Vagina (tissue), 2 donors: ENCODE measurements at regions not wholly inside any gene's neighbourhood (a gene's known extent, or its start where the extent isn't known, plus 50 kb on each side); places are given as distances from the start of the nearest gene placed in this dataset.

Source experiments
- DNase-seq, 2 donors: peaks; one replicate each; pipeline ENCODE4 v3.0.0-alpha.2; 2017; ENCODE audit errors: extremely low spot score in 2 of 2
- H3K27ac ChIP-seq: fragments of 200-600 bp; sonication (generic); one replicate; pipeline ENCODE4 v1.5.1; 2019
- H3K27me3 ChIP-seq: fragments of 200-600 bp; sonication (generic); one replicate; pipeline ENCODE4 v1.5.1; 2019
- H3K36me3 ChIP-seq, 2 donors: fragments of 200-600 bp; sonication (generic); one replicate each; pipeline ENCODE4 v1.5.1; 2017 to 2019
- H3K4me1 ChIP-seq: fragments of 200-600 bp; sonication (generic); one replicate; pipeline ENCODE4 v1.5.1; 2019
- H3K4me3 ChIP-seq, 2 donors: fragments of 200-600 bp; sonication (generic); 1 replicate in 1 of 2; 2 replicates in 1 of 2; pipeline ENCODE4 v1.5.1; 2016 to 2019
- H3K9me3 ChIP-seq: fragments of 200-600 bp; sonication (generic); one replicate; pipeline ENCODE4 v1.5.1; 2019
- POLR2A ChIP-seq, 2 donors: fragments of 450-650 bp; IDR thresholded peaks; one replicate each; pipeline ENCODE4 v1.6.1; 2017; ENCODE audit warnings: antibody characterized with exemption in 2 of 2, mild to moderate bottlenecking in 2 of 2, moderate library complexity in 2 of 2
- POLR2AphosphoS5 ChIP-seq, 2 donors: sonication (generic); formaldehyde crosslinking; IDR thresholded peaks; one replicate each; pipeline ENCODE4 v1.9.0; 2017; ENCODE audit warnings: antibody characterized with exemption in 2 of 2, mild to moderate bottlenecking in 2 of 2, low read depth in 1 of 2; ENCODE audit not compliant: insufficient read depth in 1 of 2
- intact Hi-C: fragments of 100-400 bp; cut with DNase I; formaldehyde crosslinking; loops from one replicate; pipeline ENCODE4 v1.15.1; 2023
- TF ChIP-seq, protein P1 (sequence below), 3 experiments: fragments of 450-650 bp in 2 of 3; fragments of 200-600 bp in 1 of 3; sonication (generic) in 1 of 3; IDR thresholded peaks; one replicate each; pipeline ENCODE4 v1.5.1; 2017 to 2019; ENCODE audit warnings: antibody characterized with exemption in 3 of 3, mild to moderate bottlenecking in 2 of 3, moderate library complexity in 2 of 3

DNA sequence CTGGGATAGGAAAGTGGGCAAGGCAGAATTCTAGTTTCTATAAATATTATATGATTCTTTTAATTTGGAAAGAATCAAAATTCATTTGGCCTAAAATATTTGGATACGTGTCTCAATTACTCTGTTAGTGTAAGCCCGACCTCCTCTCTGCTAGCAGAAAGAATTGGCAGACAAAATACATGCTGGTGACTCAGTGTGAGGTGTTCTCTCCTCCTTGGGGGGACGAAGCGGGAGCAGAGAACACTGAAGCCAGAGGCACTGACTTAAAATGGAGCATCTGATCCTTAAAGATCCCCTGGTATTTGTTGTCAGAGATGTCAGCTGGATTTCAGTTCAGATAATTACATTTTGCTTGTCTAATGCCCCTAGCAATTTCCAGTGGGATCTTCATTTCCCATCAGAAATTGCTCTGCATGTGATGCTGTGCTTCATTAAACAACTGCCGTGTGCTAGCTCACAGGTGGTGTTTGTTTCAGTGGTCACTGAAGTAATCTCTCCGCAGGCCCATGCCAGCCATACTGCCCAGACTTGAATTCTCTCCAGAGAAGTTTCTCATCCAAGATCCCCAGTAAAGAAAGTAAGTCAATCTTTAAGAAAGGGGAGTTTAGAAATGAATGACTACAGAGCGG, 188.7 kb upstream of the TLL1 start:
- DNase-seq = no peak
- H3K36me3 ChIP-seq = no peaks in the 10 kb centered on the region
- H3K27ac ChIP-seq = no peak overlapping the region
- intact Hi-C loops = no loop called here
- H3K4me1 ChIP-seq = no peaks in the 10 kb centered on the region
- TF ChIP-seq POLR2AphosphoS5 (IDR thresholded peaks at IDR 0.05; ENCODE audit: insufficient read depth in 1 of 2, low read depth in 1 of 2) = no peak
- TF ChIP-seq POLR2A (IDR thresholded peaks at IDR 0.05) = no peak
- TF ChIP-seq, protein P1, sequence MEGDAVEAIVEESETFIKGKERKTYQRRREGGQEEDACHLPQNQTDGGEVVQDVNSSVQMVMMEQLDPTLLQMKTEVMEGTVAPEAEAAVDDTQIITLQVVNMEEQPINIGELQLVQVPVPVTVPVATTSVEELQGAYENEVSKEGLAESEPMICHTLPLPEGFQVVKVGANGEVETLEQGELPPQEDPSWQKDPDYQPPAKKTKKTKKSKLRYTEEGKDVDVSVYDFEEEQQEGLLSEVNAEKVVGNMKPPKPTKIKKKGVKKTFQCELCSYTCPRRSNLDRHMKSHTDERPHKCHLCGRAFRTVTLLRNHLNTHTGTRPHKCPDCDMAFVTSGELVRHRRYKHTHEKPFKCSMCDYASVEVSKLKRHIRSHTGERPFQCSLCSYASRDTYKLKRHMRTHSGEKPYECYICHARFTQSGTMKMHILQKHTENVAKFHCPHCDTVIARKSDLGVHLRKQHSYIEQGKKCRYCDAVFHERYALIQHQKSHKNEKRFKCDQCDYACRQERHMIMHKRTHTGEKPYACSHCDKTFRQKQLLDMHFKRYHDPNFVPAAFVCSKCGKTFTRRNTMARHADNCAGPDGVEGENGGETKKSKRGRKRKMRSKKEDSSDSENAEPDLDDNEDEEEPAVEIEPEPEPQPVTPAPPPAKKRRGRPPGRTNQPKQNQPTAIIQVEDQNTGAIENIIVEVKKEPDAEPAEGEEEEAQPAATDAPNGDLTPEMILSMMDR (IDR thresholded peaks at IDR 0.05) = no peak
- no peaks in the 10 kb centered on the region for H3K27me3 ChIP-seq
- H3K4me3 ChIP-seq = no peak overlapping the region
- no peaks in the 10 kb centered on the region for H3K9me3 ChIP-seq

DNA sequence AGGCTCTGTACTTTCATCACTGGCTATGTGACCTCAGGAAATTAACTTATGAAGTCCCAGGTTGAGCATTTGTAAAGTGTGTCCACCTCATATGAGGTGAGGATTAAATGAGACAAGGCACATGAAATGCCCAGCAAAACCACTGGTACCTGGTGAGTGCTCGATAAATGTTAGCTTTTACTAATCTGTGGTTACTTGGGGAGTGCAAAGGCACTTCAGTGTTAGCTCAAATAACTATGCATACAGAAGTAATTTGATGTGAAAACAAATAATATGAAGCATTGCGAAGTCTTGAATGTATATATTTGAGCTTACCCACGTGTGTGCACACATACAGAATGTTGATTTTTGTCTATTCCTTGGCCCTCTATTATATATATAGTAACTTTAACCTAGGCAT, 186.3 kb upstream of the TLL1 start:
- DNase-seq = no peak
- Histone ChIP-seq H3K9me3 (no peaks in the 10 kb centered on the region), H3K27ac (no peak overlapping the region), H3K36me3 (no peaks in the 10 kb centered on the region), H3K4me3 (no peak overlapping the region), H3K4me1 (no peaks in the 10 kb centered on the region), H3K27me3 (no peaks in the 10 kb centered on the region)
- intact Hi-C loops = no loop called here
- no peak for TF ChIP-seq POLR2A (IDR thresholded peaks at IDR 0.05)

GRCh38 chr4:165689159-165689558, 183.9 kb upstream of the TLL1 start:
- no peak for DNase-seq
- no peak overlapping the region for H3K27ac ChIP-seq
- TF ChIP-seq, protein P1 (IDR thresholded peaks at IDR 0.05) = no peak
- TF ChIP-seq POLR2AphosphoS5 (IDR thresholded peaks at IDR 0.05; ENCODE audit: insufficient read depth in 1 of 2, low read depth in 1 of 2) (no peak), POLR2A (IDR thresholded peaks at IDR 0.05) (no peak)
- H3K27me3 ChIP-seq = no peaks in the 10 kb centered on the region
- no peak overlapping the region for H3K4me3 ChIP-seq
- H3K4me1 ChIP-seq = no peaks in the 10 kb centered on the region
- H3K36me3 ChIP-seq = no peaks in the 10 kb centered on the region
- intact Hi-C loops = no loop called here
- H3K9me3 ChIP-seq = no peaks in the 10 kb centered on the region

GRCh38 chr4:165692082-165692481, 181.0 kb upstream of the TLL1 start:
- DNase-seq = no peak
- Histone ChIP-seq H3K36me3 (no peaks in the 10 kb centered on the region), H3K4me3 (no peak overlapping the region), H3K27ac (no peak overlapping the region), H3K9me3 (no peaks in the 10 kb centered on the region), H3K4me1 (no peaks in the 10 kb centered on the region), H3K27me3 (no peaks in the 10 kb centered on the region)
- intact Hi-C loops = no loop called here
- TF ChIP-seq POLR2AphosphoS5 (IDR thresholded peaks at IDR 0.05; ENCODE audit: insufficient read depth in 1 of 2, low read depth in 1 of 2) (no peak), POLR2A (IDR thresholded peaks at IDR 0.05) (no peak)
- TF ChIP-seq, protein P1 (IDR thresholded peaks at IDR 0.05) = no peak

DNA sequence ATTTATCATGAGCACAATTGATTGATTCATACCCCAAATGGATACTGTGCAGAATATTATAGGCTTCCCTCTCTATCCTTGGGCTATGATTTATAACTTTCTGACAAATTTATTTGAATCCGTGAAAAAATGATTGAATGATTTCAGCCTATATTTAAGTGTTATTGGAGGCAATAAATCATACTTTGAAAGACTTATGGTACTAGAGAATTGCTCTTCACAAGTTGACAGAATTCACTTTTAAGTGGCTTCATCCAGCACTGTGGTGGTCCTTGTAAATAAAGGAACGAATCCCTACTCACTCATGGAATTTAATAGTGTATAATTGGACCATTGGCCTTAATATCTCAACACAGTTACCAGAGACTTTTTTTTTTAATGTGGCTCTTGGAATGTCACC, 174.8 kb upstream of the TLL1 start:
- no peak overlapping the region for H3K4me3 ChIP-seq
- TF ChIP-seq POLR2A (IDR thresholded peaks at IDR 0.05) (no peak), POLR2AphosphoS5 (IDR thresholded peaks at IDR 0.05; ENCODE audit: insufficient read depth in 1 of 2, low read depth in 1 of 2) (no peak)
- TF ChIP-seq, protein P1 (IDR thresholded peaks at IDR 0.05) = no peak
- no peak for DNase-seq
- no peaks in the 10 kb centered on the region for H3K4me1 ChIP-seq
- intact Hi-C loops = no loop called here
- no peaks in the 10 kb centered on the region for H3K27me3 ChIP-seq
- H3K27ac ChIP-seq = no peak overlapping the region
- H3K9me3 ChIP-seq = no peaks in the 10 kb centered on the region
- no peaks in the 10 kb centered on the region for H3K36me3 ChIP-seq
